H9 (cell line): ENCODE measurements at regions not wholly inside any gene's neighbourhood (a gene's known extent, or its start where the extent isn't known, plus 50 kb on each side); places are given as distances from the start of the nearest gene placed in this dataset.

ENCODE experiments used
- DNase-seq: peaks from one replicate; pipeline ENCODE4 v3.0.0-alpha.2; 2017
- H2AFZ ChIP-seq: one replicate; pipeline ENCODE4 v1.6.1; 2013; ENCODE audit warnings: mild to moderate bottlenecking, low read length, control low read depth, moderate library complexity
- H2AK5ac ChIP-seq: 2 replicates; pipeline ENCODE4 v1.6.1; 2013; ENCODE audit warnings: low read length, control low read depth, mixed read lengths; ENCODE audit not compliant: insufficient read length
- H2BK120ac ChIP-seq: one replicate; pipeline ENCODE4 v1.6.1; 2013; ENCODE audit warnings: low read depth, mild to moderate bottlenecking, low read length, control low read depth, inconsistent platforms; ENCODE audit not compliant: poor library complexity, severe bottlenecking
- H2BK12ac ChIP-seq: 2 replicates; pipeline ENCODE4 v1.6.1; 2013; ENCODE audit warnings: low read length, control low read depth, mixed read lengths, low read depth; ENCODE audit not compliant: insufficient read length
- H2BK15ac ChIP-seq: 2 replicates; pipeline ENCODE4 v1.6.1; 2013; ENCODE audit warnings: low read depth, low read length, control low read depth
- H2BK20ac ChIP-seq: one replicate; pipeline ENCODE4 v1.6.1; 2013; ENCODE audit warnings: low read depth, mild to moderate bottlenecking, low read length, control low read depth, inconsistent platforms; ENCODE audit not compliant: poor library complexity, severe bottlenecking
- H2BK5ac ChIP-seq: 2 replicates; pipeline ENCODE4 v1.6.1; 2013; ENCODE audit warnings: low read length, control low read depth, mixed read lengths; ENCODE audit not compliant: insufficient read length
- H3K14ac ChIP-seq: 2 replicates; pipeline ENCODE4 v1.6.1; 2013; ENCODE audit warnings: low read length, control low read depth; ENCODE audit not compliant: insufficient read depth
- H3K18ac ChIP-seq: 2 replicates; pipeline ENCODE4 v1.6.1; 2013; ENCODE audit warnings: low read depth, mild to moderate bottlenecking, mixed read lengths, low read length, control low read depth; ENCODE audit not compliant: insufficient read length
- H3K23ac ChIP-seq: 2 replicates; pipeline ENCODE4 v1.6.1; 2013; ENCODE audit warnings: low read length, control low read depth, mixed read lengths, low read depth; ENCODE audit not compliant: insufficient read length
- H3K23me2 ChIP-seq: 2 replicates; pipeline ENCODE4 v1.6.1; 2013; ENCODE audit warnings: low read depth, mild to moderate bottlenecking, mixed read lengths, low read length, control low read depth; ENCODE audit not compliant: insufficient read length, poor library complexity, severe bottlenecking
- H3K27ac ChIP-seq: 2 replicates; pipeline ENCODE4 v1.5.1; 2013; ENCODE audit warnings: low read length, control low read depth, mixed read lengths, low read depth; ENCODE audit not compliant: insufficient read length
- H3K27me3 ChIP-seq: 2 replicates; pipeline ENCODE4 v1.6.1; 2013; ENCODE audit warnings: low read length, control low read depth, inconsistent platforms; ENCODE audit not compliant: insufficient read depth
- H3K4ac ChIP-seq: 2 replicates; pipeline ENCODE4 v1.6.1; 2013; ENCODE audit warnings: low read depth, mild to moderate bottlenecking, control low read depth, inconsistent platforms, low read length, moderate library complexity
- H3K4me1 ChIP-seq: 2 replicates; pipeline ENCODE4 v1.6.1; 2013; ENCODE audit warnings: low read length, control low read depth, inconsistent platforms; ENCODE audit not compliant: insufficient read depth
- H3K4me2 ChIP-seq: 2 replicates; pipeline ENCODE4 v1.6.1; 2013; ENCODE audit warnings: low read length, control low read depth, mixed read lengths; ENCODE audit not compliant: insufficient read length, insufficient read depth
- H3K56ac ChIP-seq: 2 replicates; pipeline ENCODE4 v1.6.1; 2013; ENCODE audit warnings: low read depth, mild to moderate bottlenecking, mixed read lengths, low read length, control low read depth; ENCODE audit not compliant: insufficient read length
- H3K79me1 ChIP-seq: 2 replicates; pipeline ENCODE4 v1.6.1; 2013; ENCODE audit warnings: low read depth, mild to moderate bottlenecking, moderate library complexity, low read length, control low read depth, inconsistent platforms; ENCODE audit not compliant: insufficient read depth, poor library complexity, severe bottlenecking
- H3K79me2 ChIP-seq: 2 replicates; pipeline ENCODE4 v1.6.1; 2013; ENCODE audit warnings: low read length, control low read depth, inconsistent platforms; ENCODE audit not compliant: insufficient read depth
- H3K9ac ChIP-seq: 2 replicates; pipeline ENCODE4 v1.6.1; 2013; ENCODE audit warnings: low read length, control low read depth, mixed read lengths; ENCODE audit not compliant: insufficient read length; ENCODE audit errors: extremely low read depth
- H3K9me3 ChIP-seq: one replicate; pipeline ENCODE4 v1.6.1; 2013; ENCODE audit warnings: low read depth, low read length, inconsistent platforms; ENCODE audit not compliant: control insufficient read depth
- H3T11ph ChIP-seq: one replicate; pipeline ENCODE4 v1.6.1; 2013; ENCODE audit warnings: mild to moderate bottlenecking, low read length, control low read depth, inconsistent platforms
- H4K20me1 ChIP-seq: one replicate; pipeline ENCODE4 v1.6.1; 2013; ENCODE audit not compliant: control insufficient read depth, insufficient read length, insufficient read depth
- H4K5ac ChIP-seq: 2 replicates; pipeline ENCODE4 v1.6.1; 2013; ENCODE audit warnings: low read depth, mild to moderate bottlenecking, mixed read lengths, low read length, control low read depth; ENCODE audit not compliant: insufficient read length
- H4K8ac ChIP-seq: replicated peaks from 2 replicates; pipeline ENCODE4 v1.6.1; 2013; ENCODE audit warnings: low read length, control low read depth, mixed read lengths, low read depth; ENCODE audit not compliant: insufficient read length
- H4K91ac ChIP-seq: 2 replicates; pipeline ENCODE4 v1.6.1; 2013; ENCODE audit warnings: low read depth, mild to moderate bottlenecking, moderate library complexity, mixed read lengths, low read length, control low read depth; ENCODE audit not compliant: insufficient read length
- H3K27ac Mint-ChIP-seq, 3 experiments: 2 replicates in 2 of 3; 3 replicates in 1 of 3; pipeline ENCODE4 v1.8.0; 2020 to 2021; ENCODE audit warnings: mixed read lengths in 3 of 3, mild to moderate bottlenecking in 1 of 3, moderate library complexity in 1 of 3
- H3K27me3 Mint-ChIP-seq: 2 replicates; pipeline ENCODE4 v1.8.0; 2021; ENCODE audit warnings: low read depth, mild to moderate bottlenecking, moderate library complexity, mixed read lengths
- H3K36me3 Mint-ChIP-seq, 3 experiments: 2 replicates in 2 of 3; 3 replicates in 1 of 3; pipeline ENCODE4 v1.8.0; 2020 to 2021; ENCODE audit warnings: low read depth in 3 of 3, mixed read lengths in 3 of 3; ENCODE audit not compliant: insufficient read depth in 1 of 3
- H3K4me1 Mint-ChIP-seq, 2 experiments: 2 replicates each; pipeline ENCODE4 v1.8.0; 2020; ENCODE audit warnings: mixed read lengths in 2 of 2
- H3K4me3 Mint-ChIP-seq, 2 experiments: 2 replicates in 1 of 2; 3 replicates in 1 of 2; pipeline ENCODE4 v1.8.0; 2020 to 2021; ENCODE audit warnings: mild to moderate bottlenecking in 2 of 2, mixed read lengths in 2 of 2, moderate library complexity in 1 of 2
- H3K9me3 Mint-ChIP-seq, 2 experiments: 2 replicates in 1 of 2; 3 replicates in 1 of 2; pipeline ENCODE4 v1.8.0; 2020; ENCODE audit warnings: mild to moderate bottlenecking in 2 of 2, mixed read lengths in 2 of 2, moderate library complexity in 1 of 2
- WGBS: extraction: QIAGEN DNeasy Blood & Tissue Kit; methylation state at CpG from one replicate; pipeline ENCODE4 v1.1.7; 2013; ENCODE audit warnings: missing lambda C conversion rate, low lambda C conversion rate, mixed read lengths; ENCODE audit not compliant: insufficient read length; ENCODE audit errors: extremely low coverage; 5-methylcytosine and 5-hydroxymethylcytosine counted together
- TF ChIP-seq, protein P1 (sequence below): fragments of 200-600 bp; sonication (generic); conservative IDR thresholded peaks from 3 replicates; pipeline ENCODE4 v1.8.0; 2021; ENCODE audit warnings: antibody characterized with exemption, mild to moderate bottlenecking

GRCh38 chrX:9182041-9182440, 148.1 kb upstream of the FAM9B start:
- Histone ChIP-seq H2AFZ (no peak overlapping the region), H3K23ac (no peak overlapping the region), H2BK5ac (no peak overlapping the region), H3K4me2 (no peak overlapping the region), H3K4ac (no peak overlapping the region), H2BK12ac (no peak overlapping the region), H2AK5ac (no peak overlapping the region), H3K79me1 (no peaks in the 10 kb centered on the region), H4K91ac (no peak overlapping the region), H4K5ac (no peak overlapping the region), H4K20me1 (no peaks in the 10 kb centered on the region), H3K27me3 (no peaks in the 10 kb centered on the region), H3K79me2 (no peaks in the 10 kb centered on the region), H2BK20ac (no peak overlapping the region), H3K14ac (no peak overlapping the region), H3T11ph (no peak overlapping the region), H3K9me3 (no peaks in the 10 kb centered on the region), H4K8ac (no peak overlapping the region), H3K27ac (no peak overlapping the region), H3K18ac (no peak overlapping the region), H3K9ac (no peak overlapping the region), H2BK15ac (no peak overlapping the region), H3K4me1 (no peaks in the 10 kb centered on the region), H3K23me2 (no peaks in the 10 kb centered on the region), H3K56ac (no peak overlapping the region), H2BK120ac (no peak overlapping the region)
- peaks cover 18 to 59% of the 10 kb centered on the region in 2 experiments for H3K9me3 Mint-ChIP-seq
- no peak overlapping the region for H3K27ac Mint-ChIP-seq
- peaks cover 3 to 12% (median 4%) of the 10 kb centered on the region in 3 experiments; a peak in 5 of 7 replicates for H3K36me3 Mint-ChIP-seq
- no peaks in the 10 kb centered on the region for H3K4me1 Mint-ChIP-seq
- no peak for DNase-seq
- H3K4me3 Mint-ChIP-seq = no peak overlapping the region
- TF ChIP-seq, protein P1, sequence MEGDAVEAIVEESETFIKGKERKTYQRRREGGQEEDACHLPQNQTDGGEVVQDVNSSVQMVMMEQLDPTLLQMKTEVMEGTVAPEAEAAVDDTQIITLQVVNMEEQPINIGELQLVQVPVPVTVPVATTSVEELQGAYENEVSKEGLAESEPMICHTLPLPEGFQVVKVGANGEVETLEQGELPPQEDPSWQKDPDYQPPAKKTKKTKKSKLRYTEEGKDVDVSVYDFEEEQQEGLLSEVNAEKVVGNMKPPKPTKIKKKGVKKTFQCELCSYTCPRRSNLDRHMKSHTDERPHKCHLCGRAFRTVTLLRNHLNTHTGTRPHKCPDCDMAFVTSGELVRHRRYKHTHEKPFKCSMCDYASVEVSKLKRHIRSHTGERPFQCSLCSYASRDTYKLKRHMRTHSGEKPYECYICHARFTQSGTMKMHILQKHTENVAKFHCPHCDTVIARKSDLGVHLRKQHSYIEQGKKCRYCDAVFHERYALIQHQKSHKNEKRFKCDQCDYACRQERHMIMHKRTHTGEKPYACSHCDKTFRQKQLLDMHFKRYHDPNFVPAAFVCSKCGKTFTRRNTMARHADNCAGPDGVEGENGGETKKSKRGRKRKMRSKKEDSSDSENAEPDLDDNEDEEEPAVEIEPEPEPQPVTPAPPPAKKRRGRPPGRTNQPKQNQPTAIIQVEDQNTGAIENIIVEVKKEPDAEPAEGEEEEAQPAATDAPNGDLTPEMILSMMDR = no peak
- no CpG with 5 or more reads among the region's 3 CpGs for WGBS
- H3K27me3 Mint-ChIP-seq = peaks cover 3% of the 10 kb centered on the region
